NCI-H146 (cell line): ENCODE measurements at regions not wholly inside any gene's neighbourhood (a gene's known extent, or its start where the extent isn't known, plus 50 kb on each side); places are given as distances from the start of the nearest gene placed in this dataset.
"Not testable (repeated sequence)": the region's sequence is repeated elsewhere in the genome, so short reads cannot be mapped to it uniquely, and the experiment has no call there.

Source experiments
- DNase-seq: peaks from one replicate; lab custom pipeline; 2025; lab: John Stamatoyannopoulos, UW

- DNase-seq = no peak
These were observed 131.7 kb downstream of the PXDC1 start for GRCh38 chr6:3619800-3620199.

- DNase-seq = no peak
These were observed 132.3 kb downstream of the PXDC1 start for GRCh38 chr6:3619201-3619600.

GRCh38 chr6:3618642-3619041 is 132.9 kb downstream of the PXDC1 start:
- no peak for DNase-seq

GRCh38 chr6:3617681-3618311 is 133.7 kb downstream of the PXDC1 start:
- no peak for DNase-seq

- no peak for DNase-seq
These were observed 134.3 kb downstream of the PXDC1 start for GRCh38 chr6:3617192-3617631.

- DNase-seq = no peak
These were observed 134.8 kb downstream of the PXDC1 start for GRCh38 chr6:3616565-3617176.

- no peak for DNase-seq
These were observed 135.8 kb downstream of the PXDC1 start for GRCh38 chr6:3615391-3616380.

GRCh38 chr6:3614918-3615317 is 136.6 kb downstream of the PXDC1 start:
- no peak for DNase-seq

- not testable (repeated sequence) for DNase-seq
These were observed 137.9 kb downstream of the PXDC1 start for GRCh38 chr6:3613565-3613964.

- peak; percentile 82 for DNase-seq
These were observed 139.0 kb downstream of the PXDC1 start for GRCh38 chr6:3612341-3613041.

- no peak for DNase-seq
These were observed 140.6 kb downstream of the PXDC1 start for GRCh38 chr6:3610921-3611320.

GRCh38 chr6:3610206-3610605 is 141.3 kb downstream of the PXDC1 start:
- peak; percentile 33 for DNase-seq

GRCh38 chr6:3609388-3609787 is 142.1 kb downstream of the PXDC1 start:
- peak; percentile 27 for DNase-seq

- DNase-seq = peak; percentile 66
These were observed 143.4 kb downstream of the PXDC1 start for GRCh38 chr6:3608159-3608558.

GRCh38 chr6:3607599-3607998 is 143.9 kb downstream of the PXDC1 start:
- peak; percentile 21 for DNase-seq

- DNase-seq = no peak
These were observed 144.3 kb downstream of the PXDC1 start for GRCh38 chr6:3607171-3607570.

GRCh38 chr6:3603340-3604130 is 146.7 kb upstream of the SLC22A23 start:
- DNase-seq = no peak

GRCh38 chr6:3601570-3601969 is 144.7 kb upstream of the SLC22A23 start:
- no peak for DNase-seq

- DNase-seq = no peak
These were observed 140.7 kb upstream of the SLC22A23 start for GRCh38 chr6:3597500-3598064.

- no peak for DNase-seq
These were observed 139.9 kb upstream of the SLC22A23 start for GRCh38 chr6:3596766-3597165.

GRCh38 chr6:3594201-3594600 is 137.4 kb upstream of the SLC22A23 start:
- no peak for DNase-seq
